ENCODE measurements at regions not wholly inside any gene's neighbourhood (a gene's known extent, or its start where the extent isn't known, plus 50 kb on each side); places are given as distances from the start of the nearest gene placed in this dataset.

DNA sequence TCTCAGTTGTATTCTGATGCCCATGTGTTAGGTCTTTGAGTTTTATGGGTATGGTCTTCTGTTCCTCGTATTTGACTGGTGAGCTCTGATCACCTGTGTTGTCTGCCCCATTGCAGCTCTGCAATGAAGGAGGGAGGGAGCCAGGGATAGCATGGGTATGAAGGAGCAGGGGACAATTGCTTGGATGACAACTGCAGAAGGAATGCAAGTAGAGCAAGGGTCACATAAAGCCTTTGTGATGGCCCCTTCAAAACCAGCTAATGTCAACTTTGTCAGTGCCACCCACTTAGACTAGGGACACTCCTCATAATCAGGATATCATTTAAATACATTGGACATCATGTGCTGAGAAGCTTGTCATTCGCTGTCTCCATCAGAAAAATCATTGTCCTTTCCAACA is 152.7 kb upstream of the MAF start:
- TF ChIP-seq, protein P1, sequence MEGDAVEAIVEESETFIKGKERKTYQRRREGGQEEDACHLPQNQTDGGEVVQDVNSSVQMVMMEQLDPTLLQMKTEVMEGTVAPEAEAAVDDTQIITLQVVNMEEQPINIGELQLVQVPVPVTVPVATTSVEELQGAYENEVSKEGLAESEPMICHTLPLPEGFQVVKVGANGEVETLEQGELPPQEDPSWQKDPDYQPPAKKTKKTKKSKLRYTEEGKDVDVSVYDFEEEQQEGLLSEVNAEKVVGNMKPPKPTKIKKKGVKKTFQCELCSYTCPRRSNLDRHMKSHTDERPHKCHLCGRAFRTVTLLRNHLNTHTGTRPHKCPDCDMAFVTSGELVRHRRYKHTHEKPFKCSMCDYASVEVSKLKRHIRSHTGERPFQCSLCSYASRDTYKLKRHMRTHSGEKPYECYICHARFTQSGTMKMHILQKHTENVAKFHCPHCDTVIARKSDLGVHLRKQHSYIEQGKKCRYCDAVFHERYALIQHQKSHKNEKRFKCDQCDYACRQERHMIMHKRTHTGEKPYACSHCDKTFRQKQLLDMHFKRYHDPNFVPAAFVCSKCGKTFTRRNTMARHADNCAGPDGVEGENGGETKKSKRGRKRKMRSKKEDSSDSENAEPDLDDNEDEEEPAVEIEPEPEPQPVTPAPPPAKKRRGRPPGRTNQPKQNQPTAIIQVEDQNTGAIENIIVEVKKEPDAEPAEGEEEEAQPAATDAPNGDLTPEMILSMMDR (IDR thresholded peaks at IDR 0.05; ENCODE audit: low read depth, low read length) = no peak
- POLR2A ChIA-PET = no interaction called here
- H3K27ac ChIP-seq (ENCODE audit: low read depth, low read length) = no peak overlapping the region
- no peak overlapping the region for H3K4me3 ChIP-seq (ENCODE audit: low read depth, low read length)
- no peaks in the 10 kb centered on the region; the same call in 1 of the 2 replicates for H3K9me3 ChIP-seq (ENCODE audit: control insufficient read depth, insufficient read depth, low read length)
- DNase-seq (ENCODE audit: low read depth, low spot score) = no peak
- H3K27me3 ChIP-seq (ENCODE audit: control insufficient read depth, insufficient read depth, low read length) = no peaks in the 10 kb centered on the region
- CTCF ChIA-PET = no interaction called here

DNA sequence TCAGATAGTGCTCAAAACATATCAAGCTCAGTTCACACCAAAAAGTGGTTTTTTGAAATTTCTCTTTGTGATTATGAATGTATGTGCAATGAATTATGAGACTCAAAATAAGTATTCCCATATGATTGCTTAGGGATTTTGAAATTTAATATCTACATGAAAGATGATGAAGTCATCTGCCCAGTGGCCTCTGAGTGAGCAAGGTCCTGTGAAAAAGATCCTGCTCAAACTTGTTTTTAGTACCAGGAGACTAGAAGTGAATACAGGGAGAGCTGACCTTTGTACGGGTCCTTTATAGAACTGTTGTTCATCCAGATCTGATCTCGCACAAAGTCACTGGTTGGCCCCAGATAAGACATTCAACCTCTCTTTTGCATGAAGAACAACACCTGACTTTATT is 151.9 kb upstream of the MAF start:
- TF ChIP-seq, protein P1 (IDR thresholded peaks at IDR 0.05; ENCODE audit: low read depth, low read length) = no peak
- no peak for DNase-seq (ENCODE audit: low read depth, low spot score)
- H3K9me3 ChIP-seq (ENCODE audit: control insufficient read depth, insufficient read depth, low read length) = no peaks in the 10 kb centered on the region; the same call in 1 of the 2 replicates
- no peaks in the 10 kb centered on the region for H3K27me3 ChIP-seq (ENCODE audit: control insufficient read depth, insufficient read depth, low read length)
- ChIA-PET POLR2A (no interaction called here), CTCF (no interaction called here)
- no peak overlapping the region for H3K27ac ChIP-seq (ENCODE audit: low read depth, low read length)
- H3K4me3 ChIP-seq (ENCODE audit: low read depth, low read length) = no peak overlapping the region

DNA sequence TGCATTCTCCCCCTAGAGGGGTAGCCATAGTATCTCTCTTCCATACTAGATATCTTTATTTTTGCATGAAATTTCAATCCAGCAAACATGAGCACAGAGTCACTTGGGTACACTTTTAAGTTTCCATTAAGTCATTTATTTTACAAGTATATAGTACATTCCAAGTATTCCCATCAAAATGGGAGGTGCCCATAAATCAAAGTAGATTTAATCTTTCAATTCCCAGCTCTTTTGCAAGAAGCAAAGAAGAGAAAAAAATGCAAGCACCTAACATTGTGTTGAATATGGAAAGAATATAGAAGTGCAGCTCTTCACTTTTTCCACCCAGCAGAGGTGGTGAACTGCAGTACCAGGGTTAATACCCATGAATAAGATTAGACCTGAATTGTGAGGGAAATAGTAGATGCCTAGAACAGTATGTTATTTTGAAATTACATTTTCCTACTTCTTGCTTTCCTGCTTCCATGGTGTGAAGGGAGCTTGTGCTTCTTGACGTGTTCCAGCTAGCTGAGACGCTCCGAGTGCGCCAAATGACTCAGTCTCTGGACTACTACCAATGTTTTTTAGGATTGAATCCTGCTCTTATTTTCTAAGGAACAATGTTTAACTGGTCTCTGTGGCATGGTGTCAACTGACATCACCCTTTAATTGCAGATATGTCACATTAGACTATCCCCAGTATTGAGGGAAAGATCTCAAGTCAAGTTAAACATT is 151.1 kb upstream of the MAF start:
- ChIA-PET CTCF (no interaction called here), POLR2A (no interaction called here)
- Histone ChIP-seq H3K4me3 (ENCODE audit: low read depth, low read length) (no peak overlapping the region), H3K27me3 (ENCODE audit: control insufficient read depth, insufficient read depth, low read length) (no peaks in the 10 kb centered on the region), H3K9me3 (ENCODE audit: control insufficient read depth, insufficient read depth, low read length) (no peaks in the 10 kb centered on the region; the same call in 1 of the 2 replicates), H3K27ac (ENCODE audit: low read depth, low read length) (no peak overlapping the region)
- DNase-seq (ENCODE audit: low read depth, low spot score) = no peak
- TF ChIP-seq, protein P1 (IDR thresholded peaks at IDR 0.05; ENCODE audit: low read depth, low read length) = no peak

DNA sequence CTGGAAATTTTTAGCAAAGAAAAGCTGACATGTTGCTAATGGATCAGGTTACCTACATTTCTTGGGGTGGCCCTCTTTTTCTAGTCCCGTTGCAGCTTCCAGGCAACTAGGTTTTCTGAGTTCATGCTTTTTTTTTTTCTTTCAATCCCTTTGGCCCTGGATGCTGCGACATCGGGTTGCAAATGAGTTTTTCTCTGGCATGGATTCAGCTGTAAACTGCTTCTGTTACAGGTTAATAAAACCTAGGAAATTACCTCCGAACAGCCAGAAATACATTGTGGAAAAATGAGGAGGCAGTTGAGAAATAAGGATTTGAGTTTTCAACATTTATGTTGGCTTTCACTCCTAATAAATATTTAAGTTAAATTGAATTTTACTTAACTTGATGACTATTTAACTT is 149.8 kb upstream of the MAF start:
- no peak overlapping the region for H3K27ac ChIP-seq (ENCODE audit: low read depth, low read length)
- no peaks in the 10 kb centered on the region; the same call in 1 of the 2 replicates for H3K9me3 ChIP-seq (ENCODE audit: control insufficient read depth, insufficient read depth, low read length)
- POLR2A ChIA-PET = no interaction called here
- no peak overlapping the region for H3K4me3 ChIP-seq (ENCODE audit: low read depth, low read length)
- CTCF ChIA-PET = no interaction called here
- DNase-seq (ENCODE audit: low read depth, low spot score) = no peak
- TF ChIP-seq, protein P1 (IDR thresholded peaks at IDR 0.05; ENCODE audit: low read depth, low read length) = no peak
- no peaks in the 10 kb centered on the region for H3K27me3 ChIP-seq (ENCODE audit: control insufficient read depth, insufficient read depth, low read length)

DNA sequence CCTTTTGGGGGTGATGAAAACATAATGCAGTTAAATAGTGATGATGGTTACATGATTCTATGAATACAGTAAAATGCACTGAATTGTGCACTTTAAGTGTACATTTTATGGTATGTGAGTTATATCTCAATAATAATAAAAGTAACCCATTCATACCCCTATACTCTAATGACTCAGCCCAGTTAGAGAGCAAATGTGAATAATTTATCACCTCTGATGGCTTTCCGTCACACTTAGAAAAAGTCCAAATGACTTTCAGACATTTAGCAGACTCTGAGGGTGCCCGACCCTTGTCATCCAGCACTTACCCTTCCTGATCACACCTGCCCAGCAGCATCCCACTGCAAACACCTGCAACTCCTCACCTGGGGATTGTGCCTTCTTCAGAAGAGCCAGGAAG is 148.1 kb upstream of the MAF start:
- Histone ChIP-seq H3K27me3 (ENCODE audit: control insufficient read depth, insufficient read depth, low read length) (no peaks in the 10 kb centered on the region), H3K4me3 (ENCODE audit: low read depth, low read length) (no peak overlapping the region), H3K9me3 (ENCODE audit: control insufficient read depth, insufficient read depth, low read length) (no peaks in the 10 kb centered on the region; the same call in 1 of the 2 replicates), H3K27ac (ENCODE audit: low read depth, low read length) (no peak overlapping the region)
- CTCF ChIA-PET = interaction anchor here (0.6 kb wide), 1 partner anchor 59 kb away, joined by 8 read pairs; no protein-coding TSS in a partner anchor
- no peak for DNase-seq (ENCODE audit: low read depth, low spot score)
- TF ChIP-seq, protein P1 (IDR thresholded peaks at IDR 0.05; ENCODE audit: low read depth, low read length) = no peak
- POLR2A ChIA-PET = no interaction called here
